Stimulated activated naive CD4-positive, alpha-beta T cell (primary cell): ENCODE measurements at regions not wholly inside any gene's neighbourhood (a gene's known extent, or its start where the extent isn't known, plus 50 kb on each side); places are given as distances from the start of the nearest gene placed in this dataset.
"Not testable (repeated sequence)": the region's sequence is repeated elsewhere in the genome, so short reads cannot be mapped to it uniquely, and the experiment has no call there.

ENCODE experiments used
- DNase-seq, 6 experiments: peaks; one replicate each; lab custom pipeline; 2025; lab: John Stamatoyannopoulos, UW

- DNase-seq = no peak
Observed at GRCh38 chr7:89401099-89401498, 605.6 kb upstream of the TEX47 start.

GRCh38 chr7:89401690-89402089 is 606.2 kb upstream of the TEX47 start:
- DNase-seq = no peak

- DNase-seq = no peak
Observed at GRCh38 chr7:89451911-89452310, 656.4 kb upstream of the TEX47 start.

GRCh38 chr7:89456556-89456955 is 661.0 kb upstream of the TEX47 start:
- DNase-seq = no peak

- no peak for DNase-seq
Observed at GRCh38 chr7:89458114-89458513, 662.6 kb upstream of the TEX47 start.

- DNase-seq = no peak
Observed at GRCh38 chr7:89474456-89474855, 678.9 kb upstream of the TEX47 start.

GRCh38 chr7:89477991-89478390 is 676.3 kb upstream of the STEAP1 start:
- no peak for DNase-seq

- no peak for DNase-seq
Observed at GRCh38 chr7:89495704-89496103, 658.6 kb upstream of the STEAP1 start.

- no peak for DNase-seq
Observed at GRCh38 chr7:89500084-89500483, 654.2 kb upstream of the STEAP1 start.

- no peak for DNase-seq
Observed at GRCh38 chr7:89503281-89503680, 651.0 kb upstream of the STEAP1 start.

- no peak for DNase-seq
Observed at GRCh38 chr7:89507034-89507433, 647.2 kb upstream of the STEAP1 start.

GRCh38 chr7:89511900-89512299 is 642.4 kb upstream of the STEAP1 start:
- DNase-seq = no peak

- no peak for DNase-seq
Observed at GRCh38 chr7:89514970-89515369, 639.3 kb upstream of the STEAP1 start.

- DNase-seq = no peak
Observed at GRCh38 chr7:89517815-89518214, 636.5 kb upstream of the STEAP1 start.

- no peak for DNase-seq
Observed at GRCh38 chr7:89549768-89550167, 604.5 kb upstream of the STEAP1 start.

GRCh38 chr7:89554209-89554608 is 600.1 kb upstream of the STEAP1 start:
- no peak for DNase-seq

GRCh38 chr7:89559596-89559995 is 594.7 kb upstream of the STEAP1 start:
- DNase-seq = no peak

GRCh38 chr7:89563597-89563996 is 590.7 kb upstream of the STEAP1 start:
- no peak for DNase-seq

- no peak for DNase-seq
Observed at GRCh38 chr7:89584896-89585295, 569.4 kb upstream of the STEAP1 start.

GRCh38 chr7:89593125-89593524 is 561.1 kb upstream of the STEAP1 start:
- DNase-seq = no peak

GRCh38 chr7:89602984-89603383 is 551.3 kb upstream of the STEAP1 start:
- no peak for DNase-seq

GRCh38 chr7:89605362-89605761 is 548.9 kb upstream of the STEAP1 start:
- DNase-seq = peak in 1 of 6 experiments; percentile 5

GRCh38 chr7:89606511-89606910 is 547.8 kb upstream of the STEAP1 start:
- peak in 2 of 6 experiments; percentile 13 to 25 for DNase-seq

- DNase-seq = peak in 5 of 6 experiments; percentile 18 to 77 (median 52)
Observed at GRCh38 chr7:89607792-89608191, 546.5 kb upstream of the STEAP1 start.

- not testable (repeated sequence) for DNase-seq
Observed at GRCh38 chr7:89616829-89617228, 537.4 kb upstream of the STEAP1 start.
